ENCODE measurements at regions not wholly inside any gene's neighbourhood (a gene's known extent, or its start where the extent isn't known, plus 50 kb on each side); places are given as distances from the start of the nearest gene placed in this dataset.
A peak's percentile ranks its signal among the peaks of the same experiment; 100 is the strongest.
"Not testable (repeated sequence)": the region's sequence is repeated elsewhere in the genome, so short reads cannot be mapped to it uniquely, and the experiment has no call there.

- no peak for DNase-seq (ENCODE audit: low spot score)
These were observed 1087.4 kb upstream of the FLRT2 start for GRCh38 chr14:84442521-84442920.

- DNase-seq (ENCODE audit: low spot score): no peak
These were observed 1084.5 kb upstream of the FLRT2 start for GRCh38 chr14:84445486-84445885.

GRCh38 chr14:84446250-84446649, 1083.7 kb upstream of the FLRT2 start:
- no peak for DNase-seq (ENCODE audit: low spot score)

- DNase-seq (ENCODE audit: low spot score): no peak
These were observed 1076.5 kb upstream of the FLRT2 start for GRCh38 chr14:84453307-84453950.

GRCh38 chr14:84454114-84454513, 1075.8 kb upstream of the FLRT2 start:
- no peak for DNase-seq (ENCODE audit: low spot score)

- DNase-seq (ENCODE audit: low spot score): no peak
These were observed 1073.0 kb upstream of the FLRT2 start for GRCh38 chr14:84456946-84457345.

- DNase-seq (ENCODE audit: low spot score): no peak
These were observed 1071.1 kb upstream of the FLRT2 start for GRCh38 chr14:84458881-84459280.

- DNase-seq (ENCODE audit: low spot score): peak; percentile 42
These were observed 1064.1 kb upstream of the FLRT2 start for GRCh38 chr14:84465880-84466279.

- no peak for DNase-seq (ENCODE audit: low spot score)
These were observed 1061.8 kb upstream of the FLRT2 start for GRCh38 chr14:84468153-84468552.

- no peak for DNase-seq (ENCODE audit: low spot score)
These were observed 1051.9 kb upstream of the FLRT2 start for GRCh38 chr14:84477996-84478395.

- peak; percentile 78 for DNase-seq (ENCODE audit: low spot score)
These were observed 1047.5 kb upstream of the FLRT2 start for GRCh38 chr14:84482256-84483071.

- DNase-seq (ENCODE audit: low spot score): no peak
These were observed 1046.9 kb upstream of the FLRT2 start for GRCh38 chr14:84483072-84483420.

GRCh38 chr14:84484243-84484642, 1045.7 kb upstream of the FLRT2 start:
- peak; percentile 56 for DNase-seq (ENCODE audit: low spot score)

GRCh38 chr14:84485036-84485435, 1044.9 kb upstream of the FLRT2 start:
- DNase-seq (ENCODE audit: low spot score): no peak

GRCh38 chr14:84490081-84490480, 1039.9 kb upstream of the FLRT2 start:
- no peak for DNase-seq (ENCODE audit: low spot score)

- no peak for DNase-seq (ENCODE audit: low spot score)
These were observed 1037.3 kb upstream of the FLRT2 start for GRCh38 chr14:84492685-84493084.

GRCh38 chr14:84493779-84494178, 1036.2 kb upstream of the FLRT2 start:
- no peak for DNase-seq (ENCODE audit: low spot score)

- no peak for DNase-seq (ENCODE audit: low spot score)
These were observed 1033.3 kb upstream of the FLRT2 start for GRCh38 chr14:84496677-84497076.

- DNase-seq (ENCODE audit: low spot score): not testable (repeated sequence)
These were observed 1017.1 kb upstream of the FLRT2 start for GRCh38 chr14:84512823-84513222.

- DNase-seq (ENCODE audit: low spot score): no peak
These were observed 1010.1 kb upstream of the FLRT2 start for GRCh38 chr14:84519836-84520235.

GRCh38 chr14:84520711-84521338, 1009.1 kb upstream of the FLRT2 start:
- no peak for DNase-seq (ENCODE audit: low spot score)

- DNase-seq (ENCODE audit: low spot score): no peak
These were observed 1006.2 kb upstream of the FLRT2 start for GRCh38 chr14:84523746-84524145.

- no peak for DNase-seq (ENCODE audit: low spot score)
These were observed 1002.2 kb upstream of the FLRT2 start for GRCh38 chr14:84527706-84528105.
